KOPT-K1 (cell line): ENCODE measurements at regions not wholly inside any gene's neighbourhood (a gene's known extent, or its start where the extent isn't known, plus 50 kb on each side); places are given as distances from the start of the nearest gene placed in this dataset.
A peak's percentile ranks its signal among the peaks of the same experiment; 100 is the strongest.

Experiments
- H3K27ac ChIP-seq: fragments of 200-600 bp; sonication (generic); 2 replicates; pipeline ENCODE4 v1.5.1; 2016; ENCODE audit warnings: antibody characterized with exemption, mild to moderate bottlenecking, low read depth, low read length; ENCODE audit not compliant: poor library complexity, severe bottlenecking
- H3K36me3 ChIP-seq: fragments of 200-600 bp; sonication (generic); 2 replicates; pipeline ENCODE4 v1.5.1; 2017; ENCODE audit warnings: antibody characterized with exemption, mild to moderate bottlenecking, low read length, moderate library complexity; ENCODE audit not compliant: insufficient read depth
- H3K9me3 ChIP-seq: fragments of 200-600 bp; sonication (generic); 2 replicates; pipeline ENCODE4 v1.5.1; 2017; ENCODE audit warnings: antibody characterized with exemption, low read length, mild to moderate bottlenecking; ENCODE audit not compliant: insufficient read depth, poor library complexity, severe bottlenecking

DNA sequence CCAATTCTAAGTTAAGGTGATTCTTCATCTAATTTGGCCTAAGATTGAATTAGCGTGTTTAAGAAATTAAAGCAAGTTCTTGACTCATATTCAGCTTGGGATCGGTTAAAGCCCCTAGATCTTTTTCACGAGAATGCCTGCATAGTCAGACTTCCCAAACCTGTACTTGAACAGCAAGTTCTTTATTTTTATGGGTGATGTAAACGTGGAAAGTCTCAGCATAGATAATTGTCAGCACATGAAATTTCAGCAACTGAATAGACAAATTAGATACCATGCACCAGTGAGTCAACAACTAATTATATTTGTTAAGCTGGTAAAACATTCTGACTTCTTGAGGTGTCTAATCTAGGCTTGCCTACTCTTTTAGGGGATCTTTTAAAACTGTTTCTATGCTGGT is 183.1 kb upstream of the TNFAIP3 start:
- no peak overlapping the region for H3K27ac ChIP-seq
- H3K36me3 ChIP-seq, result no peaks in the 10 kb centered on the region
- H3K9me3 ChIP-seq, result no peaks in the 10 kb centered on the region

DNA sequence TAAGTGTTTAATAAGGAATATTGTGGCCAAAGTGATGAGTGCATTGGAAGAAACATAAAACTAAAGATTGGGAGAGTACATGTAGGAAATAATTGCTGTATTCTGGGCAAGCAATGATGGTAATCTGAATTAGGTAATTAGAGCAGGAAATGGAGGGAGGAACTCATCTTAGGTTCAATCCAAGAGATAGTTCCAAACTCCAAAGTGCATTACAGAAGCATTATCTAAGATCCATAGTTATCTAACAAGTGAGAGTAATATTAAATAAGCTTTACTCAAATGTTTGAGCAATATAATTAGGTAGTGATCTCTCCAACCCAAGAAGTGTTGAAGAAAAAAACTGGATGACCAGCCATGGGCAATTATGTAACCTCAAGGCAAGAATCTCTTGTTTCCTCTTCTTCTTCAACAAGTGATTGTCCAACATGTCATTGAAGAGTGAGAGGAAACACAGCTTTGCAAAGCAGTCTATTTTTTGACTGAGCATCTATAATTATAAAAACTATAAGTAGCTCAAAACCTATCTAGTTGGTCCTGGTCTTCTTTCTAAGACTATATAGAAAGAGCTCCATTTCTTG is 181.2 kb upstream of the TNFAIP3 start:
- no peak overlapping the region for H3K27ac ChIP-seq
- no peaks in the 10 kb centered on the region for H3K9me3 ChIP-seq
- H3K36me3 ChIP-seq, result no peaks in the 10 kb centered on the region

DNA sequence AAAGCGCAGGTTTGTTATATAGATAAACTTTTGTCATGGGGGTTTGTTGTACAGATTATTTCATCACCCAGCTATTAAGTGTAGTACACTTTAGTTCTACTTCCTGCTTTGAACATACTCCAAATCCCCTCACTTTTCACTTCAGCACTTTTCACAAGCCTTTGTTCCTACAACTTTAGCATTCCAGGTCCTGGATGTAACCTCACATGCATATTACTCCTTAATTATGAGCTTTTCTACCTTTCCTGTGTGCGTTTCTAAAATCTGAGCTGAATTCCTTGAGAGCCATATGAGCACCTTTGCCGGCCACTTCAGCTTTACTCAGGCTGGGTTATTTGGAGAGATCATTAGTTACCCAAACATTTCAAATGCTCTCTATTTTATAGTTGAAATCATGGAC is 179.2 kb upstream of the TNFAIP3 start:
- H3K36me3 ChIP-seq, result no peaks in the 10 kb centered on the region
- no peak overlapping the region for H3K27ac ChIP-seq
- H3K9me3 ChIP-seq, result no peaks in the 10 kb centered on the region

DNA sequence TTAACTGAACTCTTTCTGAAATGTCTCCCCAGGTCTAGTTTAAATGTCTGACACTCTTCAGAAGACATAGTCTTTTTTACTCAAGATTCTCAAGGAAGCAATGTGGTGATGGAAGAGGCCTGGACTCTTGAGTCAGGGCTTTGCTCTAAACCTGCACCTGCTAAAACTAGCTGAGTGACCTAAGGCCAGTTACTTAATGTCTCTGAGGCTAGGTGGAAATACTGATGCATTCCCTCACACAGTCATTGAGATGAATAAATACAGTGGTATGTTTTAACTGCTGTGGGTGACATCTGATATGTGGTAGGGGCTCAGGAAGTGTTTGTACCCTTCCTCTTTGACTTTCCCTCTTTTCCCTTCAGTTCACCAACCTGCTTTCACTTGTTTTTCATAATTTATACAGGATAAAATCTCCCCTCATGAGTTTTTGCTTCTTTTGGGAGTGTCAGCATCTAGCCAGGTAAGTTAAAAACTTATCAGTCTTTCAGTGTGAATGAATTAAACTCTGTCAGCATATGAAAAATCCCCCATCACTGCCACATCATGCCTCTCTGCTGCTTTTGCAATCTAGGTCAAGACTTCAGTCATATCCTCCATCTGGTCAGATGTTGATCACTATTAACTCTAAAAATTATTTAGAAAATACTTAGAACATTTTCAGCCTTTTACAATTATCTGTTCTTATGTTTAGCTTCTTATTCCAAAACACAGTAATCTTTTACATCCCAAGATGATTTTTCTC is 178.7 kb upstream of the TNFAIP3 start:
- Histone ChIP-seq H3K27ac (no peak overlapping the region), H3K9me3 (no peaks in the 10 kb centered on the region), H3K36me3 (no peaks in the 10 kb centered on the region)

DNA sequence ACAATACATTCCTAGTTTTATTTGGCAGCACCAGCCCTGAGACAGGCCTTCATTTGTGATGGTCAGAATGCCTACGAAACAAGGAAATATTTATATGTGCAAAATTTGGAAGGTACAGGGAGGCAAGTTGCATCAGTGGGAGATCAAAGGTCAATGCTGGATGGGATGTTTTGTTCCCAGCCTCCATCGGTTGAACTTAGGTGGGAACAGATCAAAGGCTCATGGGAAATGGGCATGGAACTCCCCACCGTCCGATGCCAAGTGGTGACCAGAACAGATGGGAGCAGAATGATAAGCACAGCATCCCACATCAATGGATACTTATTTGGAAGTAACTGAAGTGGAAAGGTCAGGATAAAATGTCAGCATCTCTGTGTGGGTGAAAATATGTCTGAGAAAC is 177.7 kb upstream of the TNFAIP3 start:
- no peak overlapping the region for H3K27ac ChIP-seq
- H3K36me3 ChIP-seq, result no peaks in the 10 kb centered on the region
- H3K9me3 ChIP-seq, result no peaks in the 10 kb centered on the region

DNA sequence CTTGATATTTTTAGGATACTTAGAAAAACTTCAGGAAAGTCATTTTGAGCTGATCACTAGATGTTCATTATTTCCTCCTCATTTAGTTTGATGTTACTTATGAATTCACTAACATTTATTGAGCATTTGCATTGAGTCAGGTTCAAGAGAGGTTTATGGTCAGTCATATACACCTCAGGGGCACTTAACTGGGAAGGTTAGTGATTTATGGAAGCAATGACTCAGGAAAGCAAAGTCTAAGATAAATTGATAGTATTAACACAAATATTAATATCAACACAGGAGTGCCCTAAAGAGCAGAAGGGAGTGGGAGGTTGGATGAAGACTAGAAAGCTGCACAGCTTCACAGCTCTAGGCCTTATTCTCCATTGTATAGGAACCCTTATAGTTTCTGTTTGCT is 177.0 kb upstream of the TNFAIP3 start:
- Histone ChIP-seq H3K9me3 (no peaks in the 10 kb centered on the region), H3K36me3 (no peaks in the 10 kb centered on the region)

DNA sequence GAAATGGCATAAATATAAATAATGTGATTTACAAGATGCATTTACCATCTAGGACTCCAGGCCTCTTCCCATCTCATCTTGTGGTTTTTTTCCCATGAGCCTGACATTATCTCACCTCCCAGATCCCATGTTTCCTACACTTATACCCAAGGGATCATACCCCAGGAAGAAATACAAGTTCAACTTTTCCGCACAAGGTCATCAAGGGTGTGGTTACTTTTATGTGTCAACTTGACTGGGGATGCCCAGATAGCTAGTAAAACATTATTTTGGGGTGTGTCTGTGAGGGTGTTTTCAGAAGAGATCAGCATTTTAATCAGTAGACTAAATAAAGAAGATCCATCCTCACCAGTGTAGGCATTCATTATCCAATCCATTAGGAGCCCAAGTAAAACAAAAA is 176.3 kb upstream of the TNFAIP3 start:
- H3K9me3 ChIP-seq, result no peaks in the 10 kb centered on the region
- H3K36me3 ChIP-seq, result no peaks in the 10 kb centered on the region
- H3K27ac ChIP-seq, result no peak overlapping the region

More for the DNA sequence above, 177.0 kb upstream of the TNFAIP3 start:
- H3K27ac ChIP-seq, result no peak overlapping the region

DNA sequence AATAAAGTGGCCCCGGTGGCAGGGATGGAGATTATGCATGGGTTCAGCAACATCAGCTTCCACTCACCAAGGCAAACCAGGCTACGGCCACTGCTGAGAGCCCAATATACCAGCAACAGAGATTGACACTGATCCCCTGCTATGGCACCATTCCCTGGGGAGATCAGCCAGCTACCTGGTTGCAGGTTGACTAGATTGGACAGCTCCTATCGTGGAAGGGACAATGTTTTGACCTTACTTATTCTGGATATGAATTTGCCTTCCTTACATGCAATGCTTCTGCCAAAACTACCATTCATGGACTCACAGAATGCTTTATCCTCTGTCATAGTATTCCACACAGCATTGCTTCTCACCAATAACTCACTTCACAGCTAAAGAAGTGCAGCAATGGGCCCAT is 174.8 kb upstream of the TNFAIP3 start:
- Histone ChIP-seq H3K9me3 (no peaks in the 10 kb centered on the region), H3K36me3 (no peaks in the 10 kb centered on the region), H3K27ac (no peak overlapping the region)

DNA sequence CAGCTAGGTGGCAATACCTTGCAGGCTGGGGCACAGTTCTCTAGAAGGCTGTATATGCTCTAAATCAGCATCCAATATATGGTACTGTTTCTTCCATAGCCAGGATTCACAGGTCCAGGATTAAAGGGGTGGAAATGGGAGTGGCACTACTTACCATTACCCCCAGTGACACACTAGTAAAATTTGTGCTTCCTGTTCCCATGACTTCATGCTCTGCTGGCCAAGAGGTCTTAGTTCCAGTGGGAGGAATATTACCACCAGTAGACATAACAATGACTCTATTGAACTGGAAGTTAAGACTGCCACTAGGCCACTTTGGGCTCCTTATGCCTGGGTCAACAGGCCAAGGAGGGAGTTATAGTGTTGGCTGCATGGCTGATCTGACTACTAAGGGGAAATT is 174.3 kb upstream of the TNFAIP3 start:
- H3K36me3 ChIP-seq, result no peaks in the 10 kb centered on the region
- H3K27ac ChIP-seq, result no peak overlapping the region
- no peaks in the 10 kb centered on the region for H3K9me3 ChIP-seq

DNA sequence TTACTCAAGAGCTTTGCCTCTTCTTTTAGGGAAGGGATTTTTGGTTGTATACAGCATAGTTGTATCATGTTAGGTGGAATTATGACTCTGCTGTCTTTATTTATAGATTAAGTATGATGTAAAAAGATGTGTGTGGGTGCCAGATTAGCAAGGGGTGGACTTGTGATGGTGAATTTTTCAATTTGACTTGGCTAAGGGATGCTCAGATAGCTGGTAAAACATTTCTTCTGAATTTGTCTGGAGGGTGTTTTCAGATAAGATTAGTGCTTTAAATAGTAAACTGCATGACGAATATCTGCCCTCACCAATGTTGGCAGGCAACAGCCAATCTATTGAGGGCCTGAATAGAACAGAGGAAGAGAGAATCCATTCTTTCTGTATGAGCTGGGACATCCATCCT is 173.3 kb upstream of the TNFAIP3 start:
- H3K27ac ChIP-seq, result no peak overlapping the region

DNA sequence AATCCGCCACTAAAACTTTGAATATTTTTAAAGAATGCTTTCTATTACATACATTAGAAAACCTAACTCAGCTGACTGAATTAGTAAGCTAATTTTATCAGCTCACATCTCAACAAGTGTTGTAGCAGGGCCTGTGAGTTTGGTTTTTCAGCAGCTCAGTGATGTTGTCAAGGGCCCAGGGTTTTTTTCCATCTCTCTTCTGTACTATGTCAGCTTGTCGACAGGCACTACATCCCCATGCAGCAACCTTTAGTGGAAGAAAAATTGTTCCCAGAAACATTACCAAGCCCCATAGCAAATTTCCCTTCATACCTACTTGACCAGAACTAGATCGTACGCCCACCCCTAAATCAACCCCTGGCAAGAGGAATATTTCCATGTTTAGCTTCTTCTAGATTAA is 170.3 kb upstream of the TNFAIP3 start:
- Histone ChIP-seq H3K27ac (no peak overlapping the region), H3K9me3 (no peaks in the 10 kb centered on the region)

More for the DNA sequence above, 173.3 kb upstream of the TNFAIP3 start:
- Histone ChIP-seq H3K9me3 (no peaks in the 10 kb centered on the region), H3K36me3 (no peaks in the 10 kb centered on the region)

DNA sequence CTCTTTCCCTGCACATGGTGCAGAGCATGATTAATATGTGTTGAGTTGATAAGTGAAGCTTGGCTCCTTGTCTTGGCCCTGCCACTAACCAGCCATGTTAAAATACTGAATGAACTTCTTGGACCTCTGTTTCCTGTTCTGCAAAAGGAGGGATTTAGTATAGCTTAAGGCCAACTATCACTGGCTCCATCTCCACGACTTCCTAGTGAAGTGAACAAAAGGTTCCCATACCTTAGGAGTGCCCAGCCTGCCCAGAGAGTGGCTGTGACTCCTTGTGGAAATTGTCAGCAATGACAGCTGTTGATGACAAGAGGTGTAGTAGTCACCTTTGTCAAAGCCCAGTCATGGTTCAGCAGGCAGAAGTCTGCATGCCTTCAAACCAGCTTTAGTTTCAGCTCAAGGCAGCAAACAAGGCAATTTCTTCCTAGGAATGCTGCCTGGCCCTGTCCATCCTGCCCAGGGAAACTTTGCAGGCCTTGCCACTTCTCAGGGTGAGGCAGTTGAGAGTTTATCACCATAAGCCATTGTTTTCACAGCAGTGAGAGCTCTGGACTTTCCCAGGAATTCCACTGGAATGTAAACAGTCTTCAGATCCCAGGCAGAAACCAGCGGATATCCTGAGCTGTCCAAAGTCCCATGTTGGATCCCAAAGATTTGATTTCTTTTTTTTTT is 169.7 kb upstream of the TNFAIP3 start:
- no peaks in the 10 kb centered on the region for H3K9me3 ChIP-seq
- H3K27ac ChIP-seq, result no peak overlapping the region
- no peaks in the 10 kb centered on the region for H3K36me3 ChIP-seq

More for the DNA sequence above, 170.3 kb upstream of the TNFAIP3 start:
- no peaks in the 10 kb centered on the region for H3K36me3 ChIP-seq

DNA sequence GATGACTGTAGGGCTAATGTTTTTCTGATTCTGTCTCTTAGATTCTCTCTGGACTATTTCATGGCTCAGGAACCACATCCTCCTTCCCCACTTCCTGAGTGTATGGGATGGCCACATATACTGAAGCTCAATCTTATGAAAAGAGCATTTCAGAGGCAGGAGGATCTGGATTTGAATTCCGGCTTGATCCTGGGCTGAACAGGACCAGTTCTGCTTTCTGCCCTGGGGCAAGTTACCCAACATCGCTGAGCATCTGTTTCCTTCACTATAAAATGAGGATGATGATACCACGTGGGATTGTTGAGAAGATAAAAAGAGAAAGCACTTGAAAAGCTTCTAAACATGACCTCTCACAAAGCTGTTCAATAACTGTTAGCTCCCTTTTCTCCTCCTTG is 168.4 kb upstream of the TNFAIP3 start:
- Histone ChIP-seq H3K36me3 (no peaks in the 10 kb centered on the region), H3K27ac (peak overlapping the region; percentile 44), H3K9me3 (no peaks in the 10 kb centered on the region)

DNA sequence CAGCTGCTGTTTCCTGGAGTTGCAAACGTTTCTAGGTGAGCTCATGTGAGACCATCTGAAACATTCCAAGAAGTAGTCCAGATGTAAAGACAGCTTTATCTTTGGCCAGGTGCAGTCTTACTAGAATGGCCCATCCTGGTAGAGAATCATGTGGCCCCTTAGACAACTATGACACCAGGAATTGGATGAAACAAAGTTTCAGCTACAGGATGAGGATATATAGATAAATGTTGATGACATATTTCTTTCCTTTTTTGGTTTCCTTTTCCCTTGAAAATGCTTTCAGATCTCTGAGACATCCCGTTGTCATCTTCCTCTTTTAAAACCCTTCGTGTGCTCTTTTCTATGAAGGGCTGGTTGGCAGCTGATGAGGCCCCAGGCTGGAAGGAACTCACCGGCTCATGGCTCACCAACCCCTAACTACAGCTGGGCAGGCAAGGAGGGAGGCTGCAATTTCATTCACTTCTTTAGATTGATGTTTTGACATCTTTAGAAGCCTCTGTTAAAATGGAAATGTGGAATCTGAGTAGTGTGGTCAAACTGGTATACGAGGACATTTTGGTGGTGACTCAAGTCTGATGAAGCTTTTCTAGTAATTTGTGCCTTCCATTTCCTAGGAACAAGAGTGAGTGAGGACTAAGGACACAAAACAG is 167.9 kb upstream of the TNFAIP3 start:
- no peaks in the 10 kb centered on the region for H3K36me3 ChIP-seq
- H3K27ac ChIP-seq, result peak overlapping the region; percentile 44
- no peaks in the 10 kb centered on the region for H3K9me3 ChIP-seq

DNA sequence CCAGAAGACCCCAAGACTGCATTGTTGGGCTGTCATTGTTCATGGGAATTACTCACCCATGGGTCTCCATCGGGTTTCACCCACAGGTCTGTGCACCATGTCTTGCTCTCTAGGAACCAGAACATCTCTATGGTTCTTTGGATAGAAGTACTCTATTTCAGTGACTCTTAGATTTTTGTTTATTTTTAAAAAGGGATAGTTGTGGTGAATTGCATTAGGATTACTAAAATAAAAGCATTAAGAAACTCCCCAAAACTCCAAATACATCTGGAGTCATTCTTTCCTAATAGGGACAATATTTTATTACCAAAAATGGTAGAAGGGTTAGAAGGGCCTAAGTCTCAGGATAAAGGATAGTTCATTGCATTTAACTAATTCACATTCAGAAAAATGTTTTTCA is 166.9 kb upstream of the TNFAIP3 start:
- Histone ChIP-seq H3K36me3 (no peaks in the 10 kb centered on the region), H3K9me3 (no peaks in the 10 kb centered on the region), H3K27ac (no peak overlapping the region)
